ENCODE measurements at regions not wholly inside any gene's neighbourhood (a gene's known extent, or its start where the extent isn't known, plus 50 kb on each side); places are given as distances from the start of the nearest gene placed in this dataset.

GRCh38 chr3:30418443-30418842, 188.0 kb upstream of the TGFBR2 start:
- DNase-seq (ENCODE audit: low spot score), result no peak
- in situ Hi-C loops (cut with MboI; ENCODE audit: low sequenced_read_pairs, unreplicated experiment), result no loop called here
- TF ChIP-seq CTCF (IDR thresholded peaks at IDR 0.05; ENCODE audit: borderline replicate concordance, control extremely low read depth, extremely low read depth, insufficient read depth, missing control alignments), result no peak

GRCh38 chr3:30421266-30421665, 185.1 kb upstream of the TGFBR2 start:
- no peak for TF ChIP-seq CTCF (IDR thresholded peaks at IDR 0.05; ENCODE audit: borderline replicate concordance, control extremely low read depth, extremely low read depth, insufficient read depth, missing control alignments)
- DNase-seq (ENCODE audit: low spot score), result no peak
- in situ Hi-C loops (cut with MboI; ENCODE audit: low sequenced_read_pairs, unreplicated experiment), result no loop called here

- DNase-seq (ENCODE audit: low spot score), result no peak
- in situ Hi-C loops (cut with MboI; ENCODE audit: low sequenced_read_pairs, unreplicated experiment), result no loop called here
These were observed 180.0 kb upstream of the TGFBR2 start for GRCh38 chr3:30426293-30426993.

GRCh38 chr3:30428251-30428650, 178.2 kb upstream of the TGFBR2 start:
- no peak for DNase-seq (ENCODE audit: low spot score)
- TF ChIP-seq CTCF (IDR thresholded peaks at IDR 0.05; ENCODE audit: borderline replicate concordance, control extremely low read depth, extremely low read depth, insufficient read depth, missing control alignments), result no peak
- in situ Hi-C loops (cut with MboI; ENCODE audit: low sequenced_read_pairs, unreplicated experiment), result no loop called here

More at GRCh38 chr3:30426293-30426993, 180.0 kb upstream of the TGFBR2 start:
- TF ChIP-seq CTCF (IDR thresholded peaks at IDR 0.05; ENCODE audit: borderline replicate concordance, control extremely low read depth, extremely low read depth, insufficient read depth, missing control alignments), result no peak

- in situ Hi-C loops (cut with MboI; ENCODE audit: low sequenced_read_pairs, unreplicated experiment), result no loop called here
- no peak for TF ChIP-seq CTCF (IDR thresholded peaks at IDR 0.05; ENCODE audit: borderline replicate concordance, control extremely low read depth, extremely low read depth, insufficient read depth, missing control alignments)
- no peak for DNase-seq (ENCODE audit: low spot score)
These were observed 170.5 kb upstream of the TGFBR2 start for GRCh38 chr3:30435861-30436331.

GRCh38 chr3:30437171-30437601, 169.2 kb upstream of the TGFBR2 start:
- no peak for DNase-seq (ENCODE audit: low spot score)
- TF ChIP-seq CTCF (IDR thresholded peaks at IDR 0.05; ENCODE audit: borderline replicate concordance, control extremely low read depth, extremely low read depth, insufficient read depth, missing control alignments), result no peak
- in situ Hi-C loops (cut with MboI; ENCODE audit: low sequenced_read_pairs, unreplicated experiment), result no loop called here
